Sigmoid colon (tissue), 4 donors: ENCODE measurements at regions not wholly inside any gene's neighbourhood (a gene's known extent, or its start where the extent isn't known, plus 50 kb on each side); places are given as distances from the start of the nearest gene placed in this dataset.

ENCODE experiments used
- CTCF ChIP-seq, 4 experiments: fragments of 450-650 bp in 3 of 4; fragments of 200-600 bp in 1 of 4; IDR thresholded peaks; one replicate each; pipeline ENCODE4 v1.5.1; 2016 to 2019; ENCODE audit warnings: antibody characterized with exemption in 4 of 4, mild to moderate bottlenecking in 3 of 4, moderate library complexity in 2 of 4
- POLR2A ChIP-seq, 2 donors: fragments of 450-650 bp; IDR thresholded peaks; one replicate each; pipeline ENCODE4 v1.6.1; 2016; ENCODE audit warnings: antibody characterized with exemption in 2 of 2, mild to moderate bottlenecking in 2 of 2, moderate library complexity in 2 of 2
- POLR2AphosphoS5 ChIP-seq, 4 donors: sonication (generic); formaldehyde crosslinking; IDR thresholded peaks; one replicate each; pipeline ENCODE4 v1.6.1; 2017; ENCODE audit warnings: antibody characterized with exemption in 4 of 4

DNA sequence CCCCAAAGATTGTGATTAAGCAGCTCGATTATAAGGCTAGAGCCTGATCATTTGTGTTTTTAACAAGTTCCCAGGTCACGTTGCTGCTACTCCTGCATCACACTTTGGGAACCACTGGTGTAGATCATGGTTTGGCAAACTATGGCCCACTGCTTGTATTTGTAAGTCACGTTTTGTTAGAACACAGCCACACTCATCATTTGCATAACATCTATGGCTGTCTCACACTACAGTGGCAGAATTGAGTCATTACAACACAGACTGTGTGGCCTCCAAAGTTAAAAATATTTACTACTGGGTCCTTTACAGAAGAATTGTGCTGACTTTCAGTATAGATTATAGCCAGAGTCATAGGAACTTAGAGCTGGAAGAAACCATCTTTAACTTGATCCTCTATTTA lies 515.3 kb upstream of the PSMD7 start:
- TF ChIP-seq POLR2A (IDR thresholded peaks at IDR 0.05) (no peak), CTCF (IDR thresholded peaks at IDR 0.05) (no peak), POLR2AphosphoS5 (IDR thresholded peaks at IDR 0.05) (no peak)
